ENCODE measurements at regions not wholly inside any gene's neighbourhood (a gene's known extent, or its start where the extent isn't known, plus 50 kb on each side); places are given as distances from the start of the nearest gene placed in this dataset.

DNA sequence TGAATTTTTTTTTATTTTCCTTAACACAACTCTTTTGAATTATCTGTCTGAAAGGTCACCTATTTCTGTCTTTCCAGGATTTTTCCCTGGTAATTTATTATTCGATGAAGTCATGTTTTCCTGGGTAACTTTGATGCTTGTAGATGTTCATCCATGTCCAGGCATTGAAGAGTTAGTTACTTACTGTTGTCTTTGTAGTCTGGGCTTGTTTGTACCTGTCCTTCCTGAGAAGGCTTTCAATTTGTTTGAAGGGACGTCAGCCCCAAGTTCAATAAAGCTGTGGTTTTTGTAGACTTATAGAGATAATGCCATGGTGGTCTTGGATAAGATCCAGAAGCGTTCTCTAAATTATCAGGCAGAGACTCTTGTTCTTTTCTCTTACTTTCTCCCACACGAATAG, 252.4 kb upstream of the ARHGAP24 start:
- no peaks in the 10 kb centered on the region for H3K9me3 ChIP-seq
- no peak for DNase-seq (ENCODE audit: low spot score in 2 of 2)
- TF ChIP-seq CTCF (IDR thresholded peaks at IDR 0.05) = no peak
- no peak overlapping the region for H3K4me3 ChIP-seq
- no peaks in the 10 kb centered on the region for H3K4me1 ChIP-seq
- no peaks in the 10 kb centered on the region for H3K36me3 ChIP-seq
- no peak overlapping the region for H3K27ac ChIP-seq
- intact Hi-C loops (cut with DNase I) = no loop called here
- H3K27me3 ChIP-seq = no peaks in the 10 kb centered on the region

GRCh38 chr4:85228264-85228663, 246.7 kb upstream of the ARHGAP24 start:
- Histone ChIP-seq H3K4me3 (no peak overlapping the region), H3K9me3 (no peaks in the 10 kb centered on the region), H3K27ac (no peak overlapping the region), H3K36me3 (no peaks in the 10 kb centered on the region), H3K4me1 (no peaks in the 10 kb centered on the region), H3K27me3 (no peaks in the 10 kb centered on the region)
- DNase-seq (ENCODE audit: low spot score in 2 of 2) = no peak
- intact Hi-C loops (cut with DNase I) = no loop called here
- TF ChIP-seq CTCF (IDR thresholded peaks at IDR 0.05) = no peak

DNA sequence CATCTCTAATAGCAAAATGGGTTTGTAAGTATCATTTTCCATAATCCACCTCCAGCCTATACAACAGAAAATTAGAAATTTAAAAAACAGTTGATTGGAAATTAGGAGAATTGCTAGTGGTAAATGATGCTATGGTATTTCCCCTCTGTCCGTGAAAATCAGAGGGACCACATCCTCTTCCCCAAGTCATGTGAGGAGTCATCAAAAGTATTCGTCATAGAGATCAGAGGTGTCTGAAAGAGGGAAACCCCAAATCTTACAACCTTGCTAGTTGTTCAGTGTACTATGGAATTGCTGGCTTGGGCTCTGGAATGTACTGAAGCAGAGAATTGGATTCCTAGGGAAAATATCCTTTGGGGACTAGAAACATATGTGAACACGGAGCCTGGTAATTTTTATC, 241.4 kb upstream of the ARHGAP24 start:
- Histone ChIP-seq H3K27me3 (no peaks in the 10 kb centered on the region), H3K36me3 (no peaks in the 10 kb centered on the region), H3K27ac (no peak overlapping the region), H3K4me1 (no peaks in the 10 kb centered on the region), H3K9me3 (no peaks in the 10 kb centered on the region), H3K4me3 (no peak overlapping the region)
- no peak for TF ChIP-seq CTCF (IDR thresholded peaks at IDR 0.05)
- no peak for DNase-seq (ENCODE audit: low spot score in 2 of 2)
- intact Hi-C loops (cut with DNase I) = no loop called here

DNA sequence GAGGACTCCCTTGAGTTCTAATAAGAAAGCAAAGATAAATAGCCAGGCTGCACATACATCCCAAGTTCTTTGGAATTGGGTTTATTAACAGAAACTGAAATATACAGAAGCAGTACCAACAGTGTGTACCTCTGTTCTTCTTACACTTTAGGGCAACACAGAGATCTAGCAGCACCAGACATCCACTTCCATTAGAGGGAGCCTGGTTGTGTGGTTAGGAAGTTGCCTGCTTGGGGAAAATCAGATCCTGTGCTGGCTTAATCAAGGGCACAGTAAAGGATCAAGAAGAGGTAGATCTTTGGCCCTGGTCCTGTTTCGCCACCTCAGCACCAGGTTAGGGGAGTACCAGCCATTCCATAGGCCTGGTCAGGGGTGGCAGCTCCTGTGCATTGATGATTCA, 231.1 kb upstream of the ARHGAP24 start:
- no peak overlapping the region for H3K4me3 ChIP-seq
- H3K9me3 ChIP-seq = no peaks in the 10 kb centered on the region
- intact Hi-C loops (cut with DNase I) = no loop called here
- H3K36me3 ChIP-seq = no peaks in the 10 kb centered on the region
- no peaks in the 10 kb centered on the region for H3K27me3 ChIP-seq
- no peak for TF ChIP-seq CTCF (IDR thresholded peaks at IDR 0.05)
- H3K4me1 ChIP-seq = no peaks in the 10 kb centered on the region
- H3K27ac ChIP-seq = no peak overlapping the region
- no peak for DNase-seq (ENCODE audit: low spot score in 2 of 2)

DNA sequence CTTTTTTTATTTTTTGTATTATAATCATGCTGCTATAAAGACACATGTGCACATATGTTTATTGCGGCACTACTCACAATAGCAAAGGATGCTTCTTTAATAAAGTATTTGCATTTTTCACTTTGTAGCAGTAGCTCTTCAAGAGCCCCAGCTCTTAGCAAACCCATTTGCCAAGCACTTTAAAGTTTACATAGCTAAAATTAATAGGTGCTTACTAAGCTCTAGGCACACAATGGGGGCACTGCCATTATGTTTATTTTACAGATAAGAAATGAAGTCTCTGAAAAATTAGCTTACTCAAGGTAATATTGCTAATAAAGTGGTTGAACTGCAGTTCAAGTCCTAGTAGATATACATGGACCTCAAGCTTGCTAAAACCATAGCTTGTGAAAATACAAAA, 230.3 kb upstream of the ARHGAP24 start:
- no peaks in the 10 kb centered on the region for H3K36me3 ChIP-seq
- H3K27me3 ChIP-seq = no peaks in the 10 kb centered on the region
- TF ChIP-seq CTCF (IDR thresholded peaks at IDR 0.05) = no peak
- H3K9me3 ChIP-seq = no peaks in the 10 kb centered on the region
- no peaks in the 10 kb centered on the region for H3K4me1 ChIP-seq
- no peak for DNase-seq (ENCODE audit: low spot score in 2 of 2)
- intact Hi-C loops (cut with DNase I) = no loop called here
- H3K4me3 ChIP-seq = no peak overlapping the region
- H3K27ac ChIP-seq = no peak overlapping the region

DNA sequence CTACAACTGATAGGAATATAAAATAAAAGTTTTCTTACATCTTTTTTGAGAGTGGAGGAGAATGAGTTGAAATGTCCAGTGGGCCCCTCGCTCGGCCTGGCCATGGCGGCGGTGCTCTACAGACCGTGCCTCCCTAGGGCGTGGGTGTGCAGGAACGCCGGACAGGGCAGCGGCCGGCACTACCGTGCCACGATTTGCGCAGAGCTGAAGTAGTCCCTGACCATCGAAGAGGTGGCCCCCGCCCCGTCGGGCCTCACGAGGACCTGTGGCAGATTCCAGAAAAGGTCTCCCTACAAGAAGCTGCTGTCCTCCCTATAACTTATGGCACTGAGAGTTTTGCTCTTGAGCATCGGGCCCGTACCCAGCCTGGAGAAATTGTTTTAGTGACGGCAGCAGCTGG, 228.9 kb upstream of the ARHGAP24 start:
- Histone ChIP-seq H3K4me1 (no peaks in the 10 kb centered on the region), H3K27me3 (no peaks in the 10 kb centered on the region), H3K36me3 (no peaks in the 10 kb centered on the region), H3K4me3 (no peak overlapping the region), H3K27ac (no peak overlapping the region), H3K9me3 (no peaks in the 10 kb centered on the region)
- intact Hi-C loops (cut with DNase I) = no loop called here
- no peak for TF ChIP-seq CTCF (IDR thresholded peaks at IDR 0.05)
- DNase-seq (ENCODE audit: low spot score in 2 of 2) = no peak
